ENCODE measurements at regions not wholly inside any gene's neighbourhood (a gene's known extent, or its start where the extent isn't known, plus 50 kb on each side); places are given as distances from the start of the nearest gene placed in this dataset.

DNA sequence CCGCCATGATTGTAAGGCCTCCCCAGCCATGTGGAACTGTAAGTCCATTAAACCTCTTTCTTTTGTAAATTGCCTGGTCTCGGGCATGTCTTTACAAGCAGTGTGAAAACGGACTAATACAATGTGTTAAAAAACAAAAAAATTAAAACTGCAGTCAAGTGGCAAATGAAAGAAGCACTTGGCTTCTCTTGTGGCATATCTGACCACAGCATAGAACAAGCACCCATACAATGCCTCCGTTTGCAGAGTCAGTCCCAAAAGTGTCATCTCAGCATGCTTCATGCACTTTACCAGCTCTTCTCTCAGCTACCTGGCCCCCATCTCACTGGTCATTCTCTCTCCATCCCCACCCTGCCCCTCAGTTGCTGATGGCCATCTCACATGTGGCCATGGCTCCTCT is 51.1 kb upstream of the DAPK1 start:
- TF ChIP-seq, protein P1, sequence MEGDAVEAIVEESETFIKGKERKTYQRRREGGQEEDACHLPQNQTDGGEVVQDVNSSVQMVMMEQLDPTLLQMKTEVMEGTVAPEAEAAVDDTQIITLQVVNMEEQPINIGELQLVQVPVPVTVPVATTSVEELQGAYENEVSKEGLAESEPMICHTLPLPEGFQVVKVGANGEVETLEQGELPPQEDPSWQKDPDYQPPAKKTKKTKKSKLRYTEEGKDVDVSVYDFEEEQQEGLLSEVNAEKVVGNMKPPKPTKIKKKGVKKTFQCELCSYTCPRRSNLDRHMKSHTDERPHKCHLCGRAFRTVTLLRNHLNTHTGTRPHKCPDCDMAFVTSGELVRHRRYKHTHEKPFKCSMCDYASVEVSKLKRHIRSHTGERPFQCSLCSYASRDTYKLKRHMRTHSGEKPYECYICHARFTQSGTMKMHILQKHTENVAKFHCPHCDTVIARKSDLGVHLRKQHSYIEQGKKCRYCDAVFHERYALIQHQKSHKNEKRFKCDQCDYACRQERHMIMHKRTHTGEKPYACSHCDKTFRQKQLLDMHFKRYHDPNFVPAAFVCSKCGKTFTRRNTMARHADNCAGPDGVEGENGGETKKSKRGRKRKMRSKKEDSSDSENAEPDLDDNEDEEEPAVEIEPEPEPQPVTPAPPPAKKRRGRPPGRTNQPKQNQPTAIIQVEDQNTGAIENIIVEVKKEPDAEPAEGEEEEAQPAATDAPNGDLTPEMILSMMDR (IDR thresholded peaks at IDR 0.05) = no peak
- TF ChIP-seq EP300 (IDR thresholded peaks at IDR 0.05) = no peak
- no peak for TF ChIP-seq POLR2A (IDR thresholded peaks at IDR 0.05)
- TF ChIP-seq POLR2AphosphoS5 (IDR thresholded peaks at IDR 0.05) = no peak

All from stomach (tissue), 4 donors.